ENCODE measurements at regions not wholly inside any gene's neighbourhood (a gene's known extent, or its start where the extent isn't known, plus 50 kb on each side); places are given as distances from the start of the nearest gene placed in this dataset.

- Histone ChIP-seq H3K4ac (ENCODE audit: low read depth, low read length) (no peak overlapping the region), H3K14ac (ENCODE audit: insufficient read depth, low read length) (no peak overlapping the region), H2BK20ac (ENCODE audit: low read depth, low read length, poor library complexity, severe bottlenecking) (no peak overlapping the region), H2AK5ac (ENCODE audit: insufficient read length, low read length) (no peak overlapping the region), H4K20me1 (ENCODE audit: control insufficient read depth, insufficient read depth, insufficient read length) (no peaks in the 10 kb centered on the region), H4K5ac (ENCODE audit: insufficient read length, low read depth, low read length) (no peak overlapping the region), H2BK15ac (ENCODE audit: low read depth, low read length) (no peak overlapping the region), H3K4me1 (ENCODE audit: insufficient read depth, low read length) (no peaks in the 10 kb centered on the region), H3K27ac (ENCODE audit: insufficient read length, low read depth, low read length) (no peak overlapping the region), H3K9me3 (ENCODE audit: control insufficient read depth, low read depth, low read length) (peaks cover 57% of the 10 kb centered on the region), H3K79me2 (ENCODE audit: insufficient read depth, low read length) (no peaks in the 10 kb centered on the region), H3K9ac (ENCODE audit: extremely low read depth, insufficient read length, low read length) (no peak overlapping the region), H3K27me3 (ENCODE audit: insufficient read depth, low read length) (no peaks in the 10 kb centered on the region), H2BK5ac (ENCODE audit: insufficient read length, low read length) (no peak overlapping the region), H3K23me2 (ENCODE audit: insufficient read length, low read depth, low read length, poor library complexity, severe bottlenecking) (no peaks in the 10 kb centered on the region), H3K18ac (ENCODE audit: insufficient read length, low read depth, low read length) (no peak overlapping the region), H2AFZ (ENCODE audit: low read length) (no peak overlapping the region), H3K56ac (ENCODE audit: insufficient read length, low read depth, low read length) (no peak overlapping the region), H4K91ac (ENCODE audit: insufficient read length, low read depth, low read length) (no peak overlapping the region), H3K23ac (ENCODE audit: insufficient read length, low read depth, low read length) (no peak overlapping the region), H2BK12ac (ENCODE audit: insufficient read length, low read depth, low read length) (no peak overlapping the region), H3K79me1 (ENCODE audit: insufficient read depth, low read depth, low read length, poor library complexity, severe bottlenecking) (no peaks in the 10 kb centered on the region), H3T11ph (ENCODE audit: low read length) (no peak overlapping the region), H2BK120ac (ENCODE audit: low read depth, low read length, poor library complexity, severe bottlenecking) (no peak overlapping the region), H4K8ac (replicated peaks; ENCODE audit: insufficient read length, low read depth, low read length) (no peak overlapping the region), H3K4me2 (ENCODE audit: insufficient read depth, insufficient read length, low read length) (no peak overlapping the region)
- Mint-ChIP-seq H3K36me3 (ENCODE audit: insufficient read depth in 1 of 3, low read depth in 3 of 3) (peaks cover 49 to 52% (median 52%) of the 10 kb centered on the region in 3 experiments), H3K27ac (no peak overlapping the region; a peak in 1 of 7 replicates), H3K4me1 (no peaks in the 10 kb centered on the region), H3K27me3 (ENCODE audit: low read depth) (peaks cover 5% of the 10 kb centered on the region), H3K9me3 (peaks cover 100% of the 10 kb centered on the region in 2 experiments), H3K4me3 (no peak overlapping the region)
- TF ChIP-seq, protein P1, sequence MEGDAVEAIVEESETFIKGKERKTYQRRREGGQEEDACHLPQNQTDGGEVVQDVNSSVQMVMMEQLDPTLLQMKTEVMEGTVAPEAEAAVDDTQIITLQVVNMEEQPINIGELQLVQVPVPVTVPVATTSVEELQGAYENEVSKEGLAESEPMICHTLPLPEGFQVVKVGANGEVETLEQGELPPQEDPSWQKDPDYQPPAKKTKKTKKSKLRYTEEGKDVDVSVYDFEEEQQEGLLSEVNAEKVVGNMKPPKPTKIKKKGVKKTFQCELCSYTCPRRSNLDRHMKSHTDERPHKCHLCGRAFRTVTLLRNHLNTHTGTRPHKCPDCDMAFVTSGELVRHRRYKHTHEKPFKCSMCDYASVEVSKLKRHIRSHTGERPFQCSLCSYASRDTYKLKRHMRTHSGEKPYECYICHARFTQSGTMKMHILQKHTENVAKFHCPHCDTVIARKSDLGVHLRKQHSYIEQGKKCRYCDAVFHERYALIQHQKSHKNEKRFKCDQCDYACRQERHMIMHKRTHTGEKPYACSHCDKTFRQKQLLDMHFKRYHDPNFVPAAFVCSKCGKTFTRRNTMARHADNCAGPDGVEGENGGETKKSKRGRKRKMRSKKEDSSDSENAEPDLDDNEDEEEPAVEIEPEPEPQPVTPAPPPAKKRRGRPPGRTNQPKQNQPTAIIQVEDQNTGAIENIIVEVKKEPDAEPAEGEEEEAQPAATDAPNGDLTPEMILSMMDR (conservative IDR thresholded peaks at IDR 0.05), result no peak
- DNase-seq, result no peak
- no CpG with 5 or more reads among the region's 34 CpGs for WGBS (ENCODE audit: extremely low coverage, insufficient read length, low lambda C conversion rate)
Observed at GRCh38 chr12:34300376-34301250, 278.3 kb downstream of the ALG10 start.

Measured in H9 (cell line).